Left ventricle myocardium inferior (tissue), 1 donor: ENCODE measurements at regions not wholly inside any gene's neighbourhood (a gene's known extent, or its start where the extent isn't known, plus 50 kb on each side); places are given as distances from the start of the nearest gene placed in this dataset.
"Not testable (repeated sequence)": the region's sequence is repeated elsewhere in the genome, so short reads cannot be mapped to it uniquely, and the experiment has no call there.

Experiments
- DNase-seq: peaks from one replicate; pipeline ENCODE4 v3.0.0-alpha.2; 2020
- H3K27ac ChIP-seq: fragments of 200-600 bp; replicated peaks from 2 replicates; pipeline ENCODE4 v1.8.0; 2021
- H3K27me3 ChIP-seq: fragments of 200-600 bp; 2 replicates; pipeline ENCODE4 v1.8.0; 2021; ENCODE audit warnings: low read depth
- H3K36me3 ChIP-seq: fragments of 200-600 bp; 2 replicates; pipeline ENCODE4 v1.8.0; 2021
- H3K4me1 ChIP-seq: fragments of 200-600 bp; 2 replicates; pipeline ENCODE4 v1.8.0; 2021
- H3K4me3 ChIP-seq: fragments of 200-600 bp; 2 replicates; pipeline ENCODE4 v1.8.0; 2021; ENCODE audit warnings: mild to moderate bottlenecking, moderate library complexity
- H3K9me3 ChIP-seq: fragments of 200-600 bp; replicated peaks from 2 replicates; pipeline ENCODE4 v1.8.0; 2021
- intact Hi-C: fragments of 100-400 bp; cut with micrococcal nuclease; formaldehyde crosslinking; loops from one replicate; pipeline ENCODE4 v1.11.0; 2022
- TF ChIP-seq, protein P1 (sequence below): fragments of 200-600 bp; IDR thresholded peaks from 2 replicates; pipeline ENCODE4 v1.8.0; 2021; ENCODE audit warnings: antibody characterized with exemption, mild to moderate bottlenecking, borderline replicate concordance
- donor health status: DM: no; HTN: yes; CAD: no; lungs with severe emphysema.

DNA sequence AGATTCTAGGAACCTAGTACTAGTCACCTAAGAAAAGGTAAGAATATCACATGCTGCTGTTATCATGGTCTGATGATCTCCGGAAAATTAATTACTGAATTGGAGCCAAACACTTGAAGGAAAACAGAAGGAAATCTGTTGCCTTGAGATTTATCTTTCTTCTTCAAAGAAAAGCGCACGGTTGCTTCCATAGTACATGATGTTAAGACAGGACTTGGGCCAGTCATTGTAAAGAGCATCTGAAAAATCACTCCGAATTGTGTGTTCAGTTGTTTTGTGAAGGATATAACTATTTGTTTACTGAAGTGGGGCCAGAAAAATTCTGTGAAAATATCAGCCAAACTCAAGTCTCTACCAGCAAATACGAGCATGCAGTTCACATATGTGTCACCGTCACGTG is 134.9 kb upstream of the FOXN3 start:
- H3K9me3 ChIP-seq, result no peaks in the 10 kb centered on the region
- H3K4me3 ChIP-seq, result no peak overlapping the region
- H3K27me3 ChIP-seq, result no peaks in the 10 kb centered on the region
- intact Hi-C loops, result no loop called here
- TF ChIP-seq, protein P1, sequence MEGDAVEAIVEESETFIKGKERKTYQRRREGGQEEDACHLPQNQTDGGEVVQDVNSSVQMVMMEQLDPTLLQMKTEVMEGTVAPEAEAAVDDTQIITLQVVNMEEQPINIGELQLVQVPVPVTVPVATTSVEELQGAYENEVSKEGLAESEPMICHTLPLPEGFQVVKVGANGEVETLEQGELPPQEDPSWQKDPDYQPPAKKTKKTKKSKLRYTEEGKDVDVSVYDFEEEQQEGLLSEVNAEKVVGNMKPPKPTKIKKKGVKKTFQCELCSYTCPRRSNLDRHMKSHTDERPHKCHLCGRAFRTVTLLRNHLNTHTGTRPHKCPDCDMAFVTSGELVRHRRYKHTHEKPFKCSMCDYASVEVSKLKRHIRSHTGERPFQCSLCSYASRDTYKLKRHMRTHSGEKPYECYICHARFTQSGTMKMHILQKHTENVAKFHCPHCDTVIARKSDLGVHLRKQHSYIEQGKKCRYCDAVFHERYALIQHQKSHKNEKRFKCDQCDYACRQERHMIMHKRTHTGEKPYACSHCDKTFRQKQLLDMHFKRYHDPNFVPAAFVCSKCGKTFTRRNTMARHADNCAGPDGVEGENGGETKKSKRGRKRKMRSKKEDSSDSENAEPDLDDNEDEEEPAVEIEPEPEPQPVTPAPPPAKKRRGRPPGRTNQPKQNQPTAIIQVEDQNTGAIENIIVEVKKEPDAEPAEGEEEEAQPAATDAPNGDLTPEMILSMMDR, result no peak
- peaks cover 3% of the 10 kb centered on the region for H3K36me3 ChIP-seq
- no peak for DNase-seq
- peaks cover 41% of the 10 kb centered on the region for H3K4me1 ChIP-seq
- peak overlapping the region; percentile 72 for H3K27ac ChIP-seq

DNA sequence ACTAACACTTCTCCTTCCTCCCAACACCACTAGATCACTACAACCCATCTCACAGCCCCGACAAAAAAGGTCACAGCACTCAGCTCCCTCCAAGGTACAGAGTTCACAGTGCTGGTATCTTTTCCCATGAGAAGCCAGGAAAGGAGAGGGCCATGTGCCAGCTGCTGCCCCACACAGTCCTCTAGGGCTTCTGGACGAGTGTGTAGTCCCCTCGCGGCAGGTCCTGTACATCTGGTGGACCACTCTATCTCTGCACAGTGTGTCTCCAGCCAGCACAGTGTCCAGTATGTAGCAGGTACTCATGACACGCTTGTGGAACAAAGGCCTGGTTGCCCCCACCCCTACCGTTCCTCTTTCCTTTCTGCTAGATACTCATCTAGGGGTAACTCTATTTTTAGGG is 134.4 kb upstream of the FOXN3 start:
- H3K27ac ChIP-seq, result peak overlapping the region; percentile 69
- no peaks in the 10 kb centered on the region for H3K27me3 ChIP-seq
- no peak overlapping the region for H3K4me3 ChIP-seq
- DNase-seq, result no peak
- H3K36me3 ChIP-seq, result peaks cover 3% of the 10 kb centered on the region
- TF ChIP-seq, protein P1, result no peak
- no peaks in the 10 kb centered on the region for H3K9me3 ChIP-seq
- peaks cover 41% of the 10 kb centered on the region for H3K4me1 ChIP-seq
- intact Hi-C loops, result no loop called here

DNA sequence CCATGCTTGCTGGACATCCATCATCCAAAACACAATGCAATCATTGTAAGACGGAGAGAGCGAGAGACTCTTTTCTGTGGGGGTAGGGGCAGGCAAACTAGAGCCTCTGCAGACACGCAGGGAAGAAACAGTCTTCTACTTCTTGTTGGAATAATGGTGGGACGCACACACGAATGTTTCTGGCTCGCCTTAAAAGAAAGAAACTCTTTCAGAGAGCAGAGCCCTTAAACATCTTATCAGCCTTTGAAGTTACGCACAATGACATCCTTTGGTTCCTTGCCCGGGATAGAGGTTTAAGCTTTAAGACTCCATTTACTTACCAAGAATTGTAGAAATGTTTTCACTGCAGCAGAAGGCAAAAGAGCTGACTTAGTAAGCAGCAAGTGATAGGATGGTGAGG is 133.8 kb upstream of the FOXN3 start:
- H3K27me3 ChIP-seq, result no peaks in the 10 kb centered on the region
- no peak overlapping the region for H3K4me3 ChIP-seq
- H3K27ac ChIP-seq, result peak overlapping the region; percentile 69
- peaks cover 41% of the 10 kb centered on the region for H3K4me1 ChIP-seq
- TF ChIP-seq, protein P1, result no peak
- DNase-seq, result no peak
- H3K9me3 ChIP-seq, result no peaks in the 10 kb centered on the region
- intact Hi-C loops, result no loop called here
- H3K36me3 ChIP-seq, result peaks cover 3% of the 10 kb centered on the region

DNA sequence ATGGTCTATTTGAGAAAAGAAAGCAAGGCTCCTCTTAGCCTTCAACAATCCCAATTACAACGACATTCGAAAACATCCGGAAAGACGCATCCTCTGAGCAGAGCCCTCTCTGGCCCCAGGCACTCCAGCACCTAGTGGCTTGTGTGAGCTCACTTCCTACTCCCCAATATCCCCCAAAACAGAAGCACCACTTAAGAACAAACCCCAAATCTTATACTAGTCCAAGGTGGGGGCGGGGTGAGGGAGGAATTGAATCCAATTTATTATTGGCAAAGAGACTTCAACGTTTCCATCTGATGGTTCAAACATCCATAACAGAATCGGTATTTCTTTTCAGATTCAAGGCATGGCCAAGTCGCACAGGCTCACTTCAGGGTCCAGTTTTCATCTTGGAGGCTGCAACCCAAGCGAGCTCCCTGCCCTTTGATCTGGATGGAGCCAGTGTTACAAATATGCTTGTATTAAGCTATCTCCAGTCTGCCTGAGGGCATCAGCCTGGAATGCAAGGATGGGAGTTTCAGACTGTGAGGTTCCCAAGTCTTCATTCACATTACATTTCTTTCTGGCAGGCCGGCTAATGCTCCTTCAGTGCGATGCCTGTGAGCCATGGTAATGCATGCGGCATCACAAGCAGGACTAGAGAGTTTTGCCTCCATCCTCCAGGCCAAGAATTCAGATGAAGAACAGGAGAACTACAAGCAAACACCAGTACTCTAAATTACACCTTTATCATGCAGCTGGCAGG is 132.5 kb upstream of the FOXN3 start:
- TF ChIP-seq, protein P1, result no peak
- Histone ChIP-seq H3K27me3 (no peaks in the 10 kb centered on the region), H3K4me1 (peaks cover 41% of the 10 kb centered on the region), H3K36me3 (peaks cover 3% of the 10 kb centered on the region), H3K4me3 (no peak overlapping the region), H3K9me3 (no peaks in the 10 kb centered on the region), H3K27ac (no peak overlapping the region)
- no peak for DNase-seq
- intact Hi-C loops, result no loop called here

DNA sequence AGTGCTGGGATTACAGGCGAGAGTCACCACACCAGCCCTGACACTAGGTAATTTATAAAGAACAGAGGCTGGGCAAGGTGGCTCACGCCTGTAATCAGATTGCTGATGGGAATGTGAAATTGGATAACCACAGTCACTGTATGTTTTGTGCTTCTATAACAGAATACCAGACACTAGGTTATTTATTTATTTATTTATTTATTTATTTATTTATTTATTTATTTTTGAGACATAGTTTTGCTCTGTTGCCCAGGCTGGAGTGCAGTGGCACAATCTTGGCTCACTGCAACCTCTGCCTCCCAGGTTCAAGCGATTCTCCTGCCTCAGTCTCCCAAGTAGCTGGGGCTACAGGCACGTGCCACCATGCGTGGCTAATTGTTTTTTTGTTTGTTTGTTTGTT is 130.0 kb upstream of the FOXN3 start:
- H3K4me3 ChIP-seq, H3K27ac ChIP-seq, H3K36me3 ChIP-seq, H3K27me3 ChIP-seq, H3K9me3 ChIP-seq, DNase-seq, intact Hi-C loops: not testable (repeated sequence)
- H3K4me1 ChIP-seq, result peaks cover 42% of the 10 kb centered on the region

DNA sequence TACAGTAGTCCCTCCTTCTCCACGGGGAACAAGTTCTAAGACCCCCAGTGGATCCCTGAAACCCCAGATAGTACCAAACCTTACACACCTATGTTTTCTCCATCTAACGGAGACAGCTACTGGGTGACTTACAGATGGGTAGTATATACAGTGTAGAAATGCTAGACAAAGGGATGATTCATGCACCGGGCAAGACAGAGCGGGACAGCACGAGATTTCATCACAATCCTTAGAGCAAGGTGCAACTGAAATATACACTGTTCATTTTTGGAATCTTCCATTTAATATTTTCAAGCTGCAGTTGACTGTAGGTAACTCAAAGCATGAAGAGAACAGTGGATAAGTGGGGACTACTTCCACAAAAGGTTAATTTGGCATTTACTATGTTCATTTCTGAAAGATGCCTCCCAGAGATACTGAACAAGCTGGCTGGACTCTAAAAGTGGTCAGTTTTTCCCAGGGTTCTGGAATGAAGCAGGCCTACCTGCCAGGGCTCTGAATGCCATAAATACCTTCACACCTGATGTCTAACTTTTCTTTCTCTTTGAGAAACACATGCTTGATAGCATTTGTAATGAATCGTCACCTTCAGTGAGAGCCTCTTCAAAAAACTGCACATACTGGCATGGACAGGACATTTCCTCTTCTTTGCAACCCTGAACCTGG is 127.7 kb upstream of the FOXN3 start:
- TF ChIP-seq, protein P1, result no peak
- DNase-seq, result no peak
- Histone ChIP-seq H3K27ac (no peak overlapping the region), H3K4me1 (peaks cover 20% of the 10 kb centered on the region), H3K9me3 (no peaks in the 10 kb centered on the region), H3K27me3 (no peaks in the 10 kb centered on the region), H3K36me3 (peaks cover 3% of the 10 kb centered on the region), H3K4me3 (no peak overlapping the region)
- intact Hi-C loops, result no loop called here
